ENCODE measurements at regions not wholly inside any gene's neighbourhood (a gene's known extent, or its start where the extent isn't known, plus 50 kb on each side); places are given as distances from the start of the nearest gene placed in this dataset.
"Not testable (repeated sequence)": the region's sequence is repeated elsewhere in the genome, so short reads cannot be mapped to it uniquely, and the experiment has no call there.

DNA sequence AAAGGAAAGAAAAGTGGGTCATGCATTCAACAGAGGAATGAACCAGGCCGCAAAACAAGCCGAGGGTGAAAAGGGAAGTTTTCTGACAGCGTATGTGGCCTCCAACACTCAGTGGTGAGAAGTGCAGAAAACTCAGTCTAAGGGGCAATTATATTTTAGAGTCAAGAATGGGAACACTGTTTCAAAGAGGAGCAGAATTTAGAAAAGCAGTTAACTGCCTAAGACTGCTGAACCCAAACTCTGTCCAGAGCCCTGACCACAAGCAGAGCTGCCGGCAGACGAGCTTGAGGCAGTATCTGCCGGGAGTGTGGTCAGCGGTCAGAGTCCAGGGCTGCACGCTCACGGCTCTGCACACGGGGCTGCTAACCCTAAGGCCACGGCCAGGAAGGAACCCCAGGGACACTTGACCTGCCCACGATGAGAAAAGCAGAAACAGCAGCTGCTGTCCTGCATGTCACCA is 347.0 kb upstream of the ID2 start:
- no peak for DNase-seq

DNA sequence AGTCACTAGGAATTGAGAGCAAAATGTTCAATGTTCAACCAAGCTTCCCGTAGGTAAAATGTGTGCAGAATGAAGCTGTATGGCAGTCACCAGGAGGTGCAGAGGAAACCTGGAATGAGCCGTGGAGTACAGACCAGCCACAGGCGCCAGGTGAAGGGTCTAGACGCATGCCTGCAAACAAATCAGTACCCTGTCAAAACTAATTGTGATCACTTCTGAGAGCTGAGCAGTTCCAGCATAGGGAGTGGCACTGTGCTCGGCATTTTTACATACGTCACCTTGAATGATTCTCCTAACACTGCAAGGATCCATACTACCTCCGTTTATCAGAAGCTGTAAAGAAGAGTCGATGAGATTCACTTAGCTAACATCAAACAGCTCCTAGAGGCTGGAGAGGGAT is 346.1 kb upstream of the ID2 start:
- no peak for DNase-seq

DNA sequence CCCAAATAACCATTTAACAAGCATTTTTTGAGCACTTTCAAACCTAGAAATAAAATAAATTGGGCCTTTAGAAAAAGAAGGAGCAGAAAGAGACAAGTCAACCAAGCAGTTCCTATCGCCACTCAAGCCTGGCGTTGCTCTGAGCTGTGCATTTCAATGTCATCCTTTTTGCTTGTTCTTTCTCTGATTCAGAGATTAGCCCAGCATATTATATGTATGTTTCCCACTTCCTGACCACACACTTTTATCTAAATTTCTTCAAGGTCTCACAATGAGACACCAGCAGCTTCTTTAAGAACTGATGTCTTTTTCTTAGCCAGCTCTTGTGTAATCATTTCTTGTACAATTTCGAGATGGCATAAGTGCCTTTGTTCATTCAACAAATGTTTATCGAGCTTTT is 344.5 kb upstream of the ID2 start:
- DNase-seq, result no peak

DNA sequence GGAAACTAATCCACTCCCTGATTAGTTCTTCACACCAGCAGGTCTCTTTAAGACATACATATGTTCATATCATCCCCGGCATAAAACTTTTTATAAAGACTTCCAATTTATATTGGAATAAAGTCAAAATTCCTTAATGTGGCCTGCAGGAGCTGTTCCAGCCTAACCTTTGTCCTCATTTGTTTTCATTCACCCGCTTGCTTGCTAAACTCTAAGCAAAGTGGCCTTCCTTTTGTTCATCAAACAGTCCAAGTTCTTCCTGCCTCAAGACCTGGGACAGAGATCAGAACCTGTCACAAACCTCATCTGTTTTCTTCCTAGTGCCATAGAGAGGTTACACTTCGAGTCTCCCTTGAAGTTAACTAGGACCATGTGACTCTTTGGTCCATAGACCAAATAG is 339.4 kb upstream of the ID2 start:
- DNase-seq, result no peak

DNA sequence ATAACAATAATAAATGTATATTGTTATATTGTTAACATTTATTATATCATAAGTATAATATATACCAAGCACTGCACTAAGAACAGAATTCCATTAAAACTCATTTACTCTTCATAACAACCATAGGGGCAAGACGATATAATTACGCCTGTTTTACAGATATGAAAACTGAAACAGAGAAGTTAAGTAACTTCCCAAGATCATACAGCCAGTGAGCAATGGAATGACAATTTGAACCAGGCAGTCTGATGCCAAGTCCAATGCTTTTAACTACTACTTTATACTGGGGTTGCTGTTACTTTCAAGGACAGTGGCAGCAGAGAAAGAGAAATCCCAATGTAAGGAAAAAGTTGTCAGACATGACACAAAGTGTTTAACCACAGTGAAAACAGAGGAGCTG is 338.8 kb upstream of the ID2 start:
- DNase-seq, result no peak

DNA sequence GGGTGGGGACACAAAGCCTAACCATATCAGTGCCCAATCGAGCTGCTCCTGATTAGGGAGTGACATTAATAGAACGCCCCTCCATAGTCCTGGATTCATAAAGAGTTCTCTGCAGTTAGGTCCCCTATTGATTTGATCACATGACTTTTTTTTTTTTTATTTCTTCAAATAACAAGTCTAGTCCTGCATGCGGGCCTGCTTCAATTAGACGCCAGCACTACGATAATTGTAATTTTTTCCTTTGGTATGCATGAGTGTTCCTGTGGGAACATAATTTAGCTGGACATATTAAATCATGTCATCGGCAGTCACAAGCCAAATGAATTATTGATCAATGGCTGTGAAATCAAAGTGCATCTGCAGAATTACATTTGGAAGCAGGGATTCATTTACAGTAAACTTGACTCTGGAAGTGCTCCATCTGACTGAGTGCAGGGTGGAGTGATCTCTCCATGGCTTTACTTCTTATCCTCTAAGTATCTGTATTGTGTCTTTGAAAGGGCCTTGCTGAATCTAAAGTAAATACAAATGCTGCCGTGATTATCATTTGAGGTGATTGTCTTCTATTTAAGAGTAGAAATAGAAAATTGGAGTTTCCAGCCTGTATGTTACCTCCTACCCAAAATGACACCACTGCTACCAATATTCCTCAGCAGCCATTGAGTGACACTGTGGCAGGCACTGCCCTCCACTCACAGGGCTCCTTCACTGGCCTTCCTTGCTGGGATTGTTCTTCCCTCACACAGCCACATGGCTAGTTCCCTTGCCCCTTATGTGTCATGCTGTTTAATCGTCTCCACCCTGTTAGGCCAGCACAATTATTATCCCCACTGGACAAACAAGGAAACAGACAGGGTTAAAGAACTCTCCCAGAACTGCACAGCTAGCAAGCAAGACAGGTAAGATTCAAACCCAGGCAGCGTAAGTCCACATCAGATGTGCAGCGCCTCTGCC is 337.4 kb upstream of the ID2 start:
- DNase-seq, result no peak

DNA sequence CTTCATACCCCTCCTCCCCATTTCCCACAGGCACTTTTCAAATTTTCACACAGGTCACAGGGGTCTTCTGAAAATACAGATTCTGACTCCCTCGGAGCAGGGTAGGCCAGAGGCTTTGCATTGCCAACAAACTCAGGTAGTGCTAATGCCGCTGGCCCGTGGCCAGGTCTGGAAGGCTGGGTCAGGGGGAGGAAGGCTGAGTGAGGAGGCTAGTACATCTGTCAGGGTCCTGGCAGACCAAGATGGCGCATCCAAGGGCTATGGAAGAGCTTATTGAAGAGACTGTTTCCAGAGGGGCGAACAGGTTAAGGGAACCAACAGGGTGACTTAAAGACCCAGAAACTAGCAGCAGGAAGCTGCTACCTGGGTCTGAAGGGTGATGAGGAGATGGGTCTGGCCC is 336.7 kb upstream of the ID2 start:
- no peak for DNase-seq

DNA sequence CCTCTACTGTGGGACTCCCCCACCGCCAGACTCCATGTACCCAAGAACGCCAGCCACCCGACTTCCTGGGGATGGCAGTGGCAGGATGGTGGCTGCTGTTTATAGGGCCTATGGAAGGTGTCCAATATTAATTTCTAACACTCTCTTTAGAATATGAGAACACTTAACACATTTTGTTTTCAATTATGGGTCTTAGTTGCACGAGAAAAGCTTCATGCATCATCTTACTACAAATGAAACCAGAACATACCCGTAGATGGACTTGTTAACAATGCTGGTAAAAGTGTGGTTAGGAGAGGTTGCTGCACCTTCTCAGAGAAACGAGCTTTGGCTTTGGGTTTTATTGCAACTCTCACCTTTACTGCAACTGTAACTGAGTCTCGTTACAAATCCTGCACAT is 335.6 kb upstream of the ID2 start:
- no peak for DNase-seq

DNA sequence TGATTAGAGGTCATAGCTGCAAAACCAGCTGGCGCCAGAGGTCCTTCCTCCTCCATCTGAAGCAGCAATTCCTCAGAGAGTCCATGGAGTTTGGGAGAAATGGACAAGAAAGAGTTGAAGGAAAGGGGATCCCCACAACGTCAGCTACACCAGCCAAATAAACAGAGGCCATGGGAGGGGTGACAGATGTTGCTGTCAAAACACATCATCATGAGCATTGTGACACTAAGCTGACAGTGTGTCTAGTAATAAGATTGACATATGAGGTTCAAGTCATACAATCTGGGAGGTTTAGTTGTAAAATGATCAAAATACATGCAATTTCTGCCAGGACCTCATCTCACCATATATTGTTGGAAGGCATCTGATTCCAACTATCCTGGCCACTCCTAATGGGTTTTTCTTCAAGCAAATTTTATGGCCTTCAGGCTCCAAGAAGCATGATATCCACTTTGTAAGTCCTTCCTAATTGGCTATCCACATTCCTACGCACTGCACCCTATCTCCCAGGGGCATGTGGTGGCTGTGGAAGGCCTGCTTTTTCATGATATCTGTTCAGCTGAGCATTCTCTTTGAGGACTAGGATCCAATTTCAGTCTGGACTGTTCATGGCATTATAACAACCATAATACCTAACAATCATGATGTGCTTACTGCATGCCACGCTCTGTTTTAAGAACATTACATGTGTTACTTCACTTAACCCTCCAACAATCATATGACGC is 335.0 kb upstream of the ID2 start:
- DNase-seq, result no peak

DNA sequence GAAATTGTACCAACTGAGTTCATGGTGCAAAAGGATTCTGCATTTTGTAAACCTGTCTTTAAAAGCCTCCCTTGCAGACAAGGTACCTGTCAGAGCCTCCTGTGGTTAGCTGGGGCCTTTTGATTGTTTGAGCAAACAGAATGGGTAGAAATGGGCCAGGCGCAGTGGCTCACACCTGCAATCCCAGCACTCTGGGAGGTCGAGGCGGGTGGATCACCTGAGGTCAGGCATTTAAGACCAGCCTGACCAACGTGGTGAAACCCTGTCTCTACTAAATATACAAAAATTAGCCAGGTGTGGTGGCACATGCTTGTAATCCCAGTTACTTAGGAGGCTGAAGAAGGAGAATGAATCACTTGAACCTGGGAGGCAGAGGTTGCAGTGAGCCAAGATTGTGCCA is 332.9 kb upstream of the ID2 start:
- not testable (repeated sequence) for DNase-seq

DNA sequence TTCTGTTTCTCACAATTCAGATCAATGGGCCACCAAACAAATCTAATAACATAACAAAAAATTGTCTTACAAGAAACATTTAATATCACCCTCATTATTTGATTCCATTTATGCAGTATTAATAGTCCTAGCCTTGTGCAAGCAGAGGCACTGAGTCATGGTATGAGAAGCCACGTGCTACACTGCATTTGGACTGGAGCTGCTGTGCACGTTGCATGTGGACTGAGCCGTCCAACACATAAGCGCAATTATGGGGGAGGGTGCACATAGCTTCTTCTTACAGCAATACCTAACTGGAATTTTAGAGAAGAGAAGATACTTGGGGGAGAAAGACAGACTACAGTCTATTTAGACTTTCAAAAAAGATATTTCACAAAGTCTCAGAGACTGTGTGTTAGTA is 329.6 kb upstream of the ID2 start:
- no peak for DNase-seq

DNA sequence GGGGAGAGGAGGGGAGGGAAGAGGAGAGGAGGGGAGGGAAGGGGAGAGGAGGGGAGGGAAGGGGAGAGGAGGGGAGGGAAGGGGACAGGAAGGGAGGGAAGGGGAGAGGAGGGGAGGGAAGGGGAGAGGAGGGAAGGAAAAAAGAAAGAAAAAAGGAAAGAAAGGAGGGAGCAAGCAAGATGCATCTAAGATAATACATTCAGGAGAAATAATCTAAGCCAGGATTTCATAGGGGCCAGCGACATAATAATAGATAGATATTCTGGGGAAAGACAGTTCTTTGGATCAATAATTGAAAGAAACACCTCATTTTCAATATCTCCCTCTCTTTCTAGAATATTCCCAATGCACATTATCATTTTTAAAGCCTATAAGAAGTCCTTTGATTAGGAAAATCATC is 328.9 kb upstream of the ID2 start:
- DNase-seq, result no peak

DNA sequence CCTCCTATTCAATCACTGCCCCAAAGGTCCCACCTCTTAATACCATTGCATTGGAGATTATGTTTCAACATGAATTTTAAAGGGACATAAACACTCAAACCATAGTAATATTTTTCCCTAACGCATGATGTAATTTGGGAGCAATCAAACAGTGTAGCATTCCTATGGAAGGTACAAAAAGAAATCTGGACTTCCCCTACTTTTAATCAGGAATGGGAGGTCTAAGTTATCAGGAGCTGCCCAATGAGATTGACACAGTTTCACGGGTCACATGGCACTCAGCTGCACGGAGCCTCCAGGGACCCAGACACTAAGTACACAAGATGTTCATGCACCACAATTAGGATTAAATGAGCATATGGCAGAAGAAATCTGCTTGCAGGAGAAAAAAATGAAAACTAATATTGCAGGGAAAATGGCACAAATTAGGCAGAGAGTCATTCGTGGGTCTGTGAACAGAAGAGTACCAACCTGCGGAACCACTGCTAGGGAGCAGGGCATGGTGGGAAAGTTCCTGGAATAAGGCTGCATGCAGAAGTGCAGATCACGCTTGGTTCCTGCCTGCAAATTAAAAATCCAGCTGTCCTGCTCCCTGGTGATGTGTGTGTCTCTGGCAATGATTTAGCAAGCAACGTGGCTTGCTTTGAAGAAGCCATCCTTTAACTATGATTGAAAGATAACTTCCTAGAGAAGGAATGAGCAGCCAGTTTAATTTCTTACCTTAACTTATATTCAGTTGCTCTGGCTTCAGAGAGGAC is 326.6 kb upstream of the ID2 start:
- no peak for DNase-seq

DNA sequence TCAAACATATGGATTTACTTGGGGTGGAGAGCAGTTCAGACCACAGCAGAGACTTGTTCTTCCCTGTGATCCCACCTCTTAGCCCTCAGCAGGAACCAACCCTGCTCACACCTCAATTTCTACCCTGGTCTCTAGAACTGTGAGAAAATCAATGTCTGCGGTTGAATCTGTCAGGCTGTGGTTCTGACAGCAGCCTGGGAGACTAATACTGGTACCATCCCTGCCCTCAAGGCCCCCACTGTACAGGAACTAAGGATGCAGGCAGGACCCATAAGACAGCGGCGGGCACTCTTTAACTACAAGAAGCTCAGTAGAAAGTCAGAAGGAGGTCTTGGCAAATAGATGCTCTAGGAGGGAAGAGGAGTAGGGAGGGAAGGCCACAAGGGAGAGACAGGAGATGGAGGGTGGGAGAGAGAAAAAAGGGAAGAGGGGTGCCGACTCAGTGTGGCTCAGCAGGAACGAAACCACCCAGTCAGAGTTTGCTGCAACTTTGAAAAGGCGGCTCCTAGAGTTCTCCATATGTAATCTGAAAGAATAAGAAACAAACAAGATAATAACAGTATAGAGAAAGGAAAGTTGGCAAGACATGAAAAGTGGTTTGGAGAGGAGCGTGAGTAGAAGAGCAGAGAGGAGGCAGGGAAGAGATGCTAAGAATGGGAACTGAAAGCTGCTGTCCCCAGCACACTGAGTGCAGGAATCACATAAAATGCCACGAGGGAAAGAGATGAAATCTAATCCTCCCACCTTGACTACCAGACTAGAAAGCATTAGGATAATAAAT is 323.9 kb upstream of the ID2 start:
- DNase-seq, result no peak

DNA sequence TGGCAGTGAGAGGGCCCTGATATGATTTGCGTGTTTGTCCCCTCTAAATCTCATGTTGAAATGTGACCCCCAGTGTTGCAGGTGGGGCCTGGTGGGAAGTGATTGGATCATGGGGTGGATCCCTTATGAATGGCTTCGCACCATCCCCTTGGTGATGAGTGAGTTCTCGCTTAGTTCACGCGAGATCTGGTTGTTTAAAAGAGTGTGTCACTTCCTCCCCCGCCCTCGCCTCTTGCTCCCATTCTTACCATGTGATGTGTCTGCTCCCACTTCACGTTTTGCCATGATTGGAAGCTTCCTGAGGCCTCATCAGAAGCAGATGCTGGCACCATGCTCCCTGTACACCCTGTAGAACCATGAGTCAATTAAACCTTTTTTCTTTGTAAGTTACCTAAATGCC is 319.9 kb upstream of the ID2 start:
- no peak for DNase-seq

DNA sequence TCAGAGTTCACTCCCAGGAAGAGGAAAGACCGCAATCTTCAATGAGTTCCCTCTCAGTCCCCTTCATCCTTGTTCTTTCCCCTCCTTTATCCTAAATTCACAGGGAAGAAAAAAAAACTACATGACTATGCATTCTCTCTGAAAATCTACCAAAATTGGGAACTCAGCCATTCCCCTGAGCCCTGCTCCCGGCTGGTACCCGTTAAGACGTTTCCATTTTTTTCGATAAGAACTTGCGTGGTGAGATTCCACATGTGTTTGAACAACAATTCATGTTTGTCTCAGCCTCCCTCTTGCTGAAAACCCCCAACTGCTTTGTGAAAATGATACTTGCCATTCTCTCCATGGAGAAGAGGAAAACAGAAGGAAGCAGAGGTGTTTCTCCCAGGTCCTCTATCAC is 318.7 kb upstream of the ID2 start:
- DNase-seq, result no peak

DNA sequence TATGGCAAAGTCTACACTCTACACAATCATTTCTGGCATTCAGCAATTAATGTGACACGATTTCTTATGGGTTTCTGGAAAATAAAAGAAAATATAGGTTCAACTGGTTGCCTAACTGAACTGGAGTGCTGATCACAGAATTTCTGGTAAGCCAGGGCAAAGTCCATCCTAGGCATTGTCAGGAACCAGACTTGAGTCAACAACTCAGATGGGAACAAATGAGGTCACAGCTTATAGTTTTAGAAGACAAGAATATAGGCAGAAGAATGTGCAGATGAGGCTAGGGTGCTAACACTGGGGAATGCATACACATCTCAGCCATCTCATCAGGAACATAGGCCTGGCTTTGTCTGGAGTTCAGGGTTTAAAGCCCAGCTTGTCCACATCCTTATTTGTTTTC is 317.2 kb upstream of the ID2 start:
- no peak for DNase-seq

DNA sequence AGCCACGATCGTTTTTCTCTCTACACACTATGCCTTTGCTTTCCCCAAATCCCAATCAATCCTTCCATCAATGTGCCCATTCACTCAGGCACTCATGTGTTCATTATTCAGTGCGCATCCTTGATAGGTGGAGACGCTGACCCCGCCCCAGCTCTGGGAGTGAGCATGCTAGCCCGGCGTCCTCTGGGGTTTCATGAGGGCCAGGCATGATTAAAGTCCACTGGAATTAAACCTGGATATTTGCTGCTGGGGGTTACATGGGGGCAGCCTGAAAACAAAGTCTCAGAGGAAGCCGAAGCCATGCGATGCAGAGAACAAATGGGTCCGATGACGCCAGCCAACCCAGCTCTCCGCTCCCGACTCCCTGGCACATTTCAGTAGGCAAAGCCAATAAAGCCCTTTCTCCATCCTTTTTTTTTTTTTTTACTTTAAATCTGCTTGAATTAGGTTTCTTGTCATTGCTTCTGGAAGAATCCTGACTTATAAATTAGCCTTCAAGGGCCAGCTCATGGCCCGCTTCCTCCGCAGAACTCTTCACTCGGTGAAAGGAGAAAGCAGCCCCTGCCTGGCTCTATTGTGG is 316.4 kb upstream of the ID2 start:
- no peak for DNase-seq

DNA sequence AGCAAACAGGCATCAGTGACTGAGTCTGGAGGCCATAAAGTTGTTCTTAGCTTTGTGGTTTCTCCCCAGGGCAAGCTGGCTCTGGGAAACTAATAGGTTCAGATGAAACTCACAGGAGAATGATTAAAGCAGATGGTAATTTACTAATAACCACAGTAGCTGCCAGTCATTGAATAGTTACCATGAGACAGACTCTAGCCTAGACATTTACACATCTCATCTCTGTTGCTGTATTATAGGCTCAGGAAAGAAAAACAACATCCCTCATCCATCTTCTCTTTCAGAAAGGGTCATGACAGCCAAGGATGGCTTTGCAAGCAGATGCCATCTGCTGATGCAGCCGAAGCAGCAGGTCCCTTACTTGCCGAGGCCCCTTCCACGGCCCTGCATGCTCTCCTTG is 314.0 kb upstream of the ID2 start:
- no peak for DNase-seq

DNA sequence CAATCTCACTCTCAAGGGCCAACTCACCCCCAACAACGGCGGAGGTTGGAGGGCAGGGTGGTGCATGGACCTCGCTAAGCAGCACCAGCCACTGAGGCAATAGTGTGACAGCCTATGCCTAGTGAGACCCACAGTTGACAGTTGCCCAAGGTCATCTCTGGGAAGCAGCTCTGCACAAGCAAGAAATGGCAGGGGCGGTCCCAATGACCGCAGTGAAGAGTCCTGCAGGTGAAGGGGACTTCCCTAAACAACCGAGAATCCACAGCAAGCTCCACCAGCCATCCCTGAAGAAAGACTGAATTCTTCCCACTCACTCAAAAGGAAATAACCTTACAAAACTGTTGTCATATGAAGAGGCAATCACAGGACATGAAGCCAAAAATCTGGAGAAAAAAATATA is 313.4 kb upstream of the ID2 start:
- no peak for DNase-seq

DNA sequence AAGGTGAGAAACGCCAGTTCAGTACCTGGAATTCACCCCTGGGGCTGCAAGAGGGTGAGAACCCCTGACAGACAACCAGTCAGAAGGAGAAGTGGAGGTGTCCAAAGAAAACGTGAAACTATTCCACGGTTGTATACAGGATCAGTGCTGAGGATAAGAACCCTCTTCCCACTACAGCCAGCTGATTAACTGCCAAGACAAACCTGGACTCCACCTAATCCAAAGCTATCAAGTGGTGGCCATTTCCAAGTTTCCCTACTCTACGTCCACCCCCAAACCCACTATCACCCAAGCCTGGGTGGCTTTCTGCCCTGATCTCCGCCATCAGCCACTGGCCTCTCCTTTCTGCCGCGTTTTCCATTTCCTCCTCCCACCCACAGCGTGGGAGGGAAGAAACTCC is 312.3 kb upstream of the ID2 start:
- DNase-seq, result no peak

DNA sequence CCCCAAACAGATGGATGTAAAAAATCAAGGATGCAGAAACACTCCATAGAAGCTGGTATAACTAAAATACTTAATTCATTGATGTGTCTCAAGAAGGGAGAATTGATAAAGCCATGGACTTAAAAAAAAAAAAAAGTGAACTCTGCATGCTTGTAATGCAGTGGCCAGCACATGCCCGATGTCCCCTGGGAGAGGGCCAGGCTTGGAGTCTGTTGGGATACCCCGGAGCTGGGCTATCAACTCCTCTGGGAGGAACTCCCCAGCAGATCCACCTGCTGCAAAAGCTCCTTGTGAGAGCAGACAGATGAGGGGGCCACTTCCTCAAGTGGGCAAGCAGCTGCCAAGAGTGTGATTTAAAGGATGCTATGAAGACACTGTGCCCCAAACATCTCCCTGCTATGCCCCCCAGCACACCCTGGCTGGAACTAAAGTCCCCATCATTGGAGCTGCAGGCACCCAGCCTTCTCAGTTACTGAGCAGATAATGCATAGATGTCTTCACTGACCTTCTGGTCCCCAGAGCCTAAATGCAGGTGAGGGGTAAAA is 311.5 kb upstream of the ID2 start:
- no peak for DNase-seq

Data from activated gamma-delta T cell (primary cell).